GM12878 (cell line): ENCODE measurements at regions not wholly inside any gene's neighbourhood (a gene's known extent, or its start where the extent isn't known, plus 50 kb on each side); places are given as distances from the start of the nearest gene placed in this dataset.

Experiments used
- CREB1 ChIP-seq: IDR thresholded peaks from 2 replicates; pipeline ENCODE4 v1.6.1; 2012; ENCODE audit warnings: low read depth, mild to moderate bottlenecking, inconsistent platforms
- CREM ChIP-seq: IDR thresholded peaks from 2 replicates; pipeline ENCODE4 v1.6.1; 2014; ENCODE audit warnings: antibody characterized with exemption, low read depth
- DPF2 ChIP-seq: fragments of 450-650 bp; IDR thresholded peaks from 2 replicates; pipeline ENCODE4 v1.6.1; 2017; ENCODE audit warnings: mild to moderate bottlenecking
- EZH2 ChIP-seq: IDR thresholded peaks from 2 replicates; pipeline ENCODE4 v1.6.1; 2012; ENCODE audit warnings: low read depth, mild to moderate bottlenecking, control low read depth, inconsistent platforms, low read length, borderline replicate concordance; ENCODE audit not compliant: control insufficient read depth
- PAX8 ChIP-seq: fragments of 450-650 bp; IDR thresholded peaks from 2 replicates; pipeline ENCODE4 v1.6.1; 2017; ENCODE audit warnings: mild to moderate bottlenecking, moderate library complexity
- POLR2A ChIP-seq: IDR thresholded peaks from 2 replicates; pipeline ENCODE4 v1.6.1; 2011; ENCODE audit warnings: low read depth, mild to moderate bottlenecking, low read length
- RFX5 ChIP-seq: IDR thresholded peaks from 2 replicates; pipeline ENCODE4 v1.6.1; 2011; ENCODE audit warnings: low read depth, low read length, improper control_type of control experiment
- SP1 ChIP-seq: IDR thresholded peaks from one replicate; pipeline ENCODE4 v1.6.1; 2011; ENCODE audit warnings: low read depth, low read length
- SUPT20H ChIP-seq: IDR thresholded peaks from 2 replicates; pipeline ENCODE4 v1.6.1; 2011; ENCODE audit warnings: low read depth, mild to moderate bottlenecking, low read length, moderate library complexity, borderline replicate concordance; ENCODE audit not compliant: control insufficient read depth
- YY1 ChIP-seq: IDR thresholded peaks from 2 replicates; pipeline ENCODE4 v1.6.1; 2011; ENCODE audit warnings: low read depth, mild to moderate bottlenecking, low read length
- TF ChIP-seq, protein P1 (sequence below): IDR thresholded peaks from 2 replicates; pipeline ENCODE4 v1.6.1; 2012; ENCODE audit warnings: mild to moderate bottlenecking, low read depth, low read length
- TF ChIP-seq, protein P2 (sequence below): IDR thresholded peaks from 2 replicates; pipeline ENCODE4 v1.6.1; 2011; ENCODE audit warnings: mild to moderate bottlenecking, low read depth, low read length, moderate library complexity; ENCODE audit not compliant: insufficient replicate concordance
- TF ChIP-seq, protein P3 (sequence below), 3 experiments: IDR thresholded peaks in 2 of 3; conservative IDR thresholded peaks in 1 of 3; 2 replicates each; pipeline ENCODE4 v1.5.1; 2011; ENCODE audit warnings: low read depth in 3 of 3, low read length in 3 of 3, mild to moderate bottlenecking in 3 of 3, control low read depth in 2 of 3, moderate library complexity in 2 of 3, inconsistent platforms in 1 of 3, mixed read lengths in 1 of 3; ENCODE audit not compliant: control insufficient read depth in 2 of 3, insufficient read depth in 1 of 3; ENCODE audit errors: extremely low read depth in 1 of 3
- TF ChIP-seq, protein P4 (sequence below): fragments of 450-650 bp; IDR thresholded peaks from 2 replicates; pipeline ENCODE4 v1.6.1; 2017; ENCODE audit warnings: antibody characterized with exemption, mild to moderate bottlenecking, moderate library complexity

DNA sequence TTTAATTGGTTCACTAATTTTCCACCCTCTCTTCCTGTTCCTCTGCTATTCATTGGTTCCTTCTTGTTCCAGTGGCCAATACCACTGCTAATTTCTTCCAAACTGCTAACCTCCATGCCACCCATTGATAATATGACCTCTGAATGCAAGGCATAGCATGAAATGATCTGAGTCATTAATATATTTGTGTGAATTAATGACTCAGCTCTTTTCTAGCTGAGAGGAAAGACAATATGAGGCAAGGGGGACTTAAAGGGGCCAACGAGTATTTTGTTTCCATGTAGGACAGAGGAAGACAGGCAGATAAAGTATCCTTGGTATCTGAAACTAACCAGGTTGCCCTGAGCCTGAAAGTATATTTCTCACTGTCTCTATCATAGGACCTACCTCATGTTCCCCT is 154.3 kb upstream of the BRINP1 start:
- TF ChIP-seq, protein P1, sequence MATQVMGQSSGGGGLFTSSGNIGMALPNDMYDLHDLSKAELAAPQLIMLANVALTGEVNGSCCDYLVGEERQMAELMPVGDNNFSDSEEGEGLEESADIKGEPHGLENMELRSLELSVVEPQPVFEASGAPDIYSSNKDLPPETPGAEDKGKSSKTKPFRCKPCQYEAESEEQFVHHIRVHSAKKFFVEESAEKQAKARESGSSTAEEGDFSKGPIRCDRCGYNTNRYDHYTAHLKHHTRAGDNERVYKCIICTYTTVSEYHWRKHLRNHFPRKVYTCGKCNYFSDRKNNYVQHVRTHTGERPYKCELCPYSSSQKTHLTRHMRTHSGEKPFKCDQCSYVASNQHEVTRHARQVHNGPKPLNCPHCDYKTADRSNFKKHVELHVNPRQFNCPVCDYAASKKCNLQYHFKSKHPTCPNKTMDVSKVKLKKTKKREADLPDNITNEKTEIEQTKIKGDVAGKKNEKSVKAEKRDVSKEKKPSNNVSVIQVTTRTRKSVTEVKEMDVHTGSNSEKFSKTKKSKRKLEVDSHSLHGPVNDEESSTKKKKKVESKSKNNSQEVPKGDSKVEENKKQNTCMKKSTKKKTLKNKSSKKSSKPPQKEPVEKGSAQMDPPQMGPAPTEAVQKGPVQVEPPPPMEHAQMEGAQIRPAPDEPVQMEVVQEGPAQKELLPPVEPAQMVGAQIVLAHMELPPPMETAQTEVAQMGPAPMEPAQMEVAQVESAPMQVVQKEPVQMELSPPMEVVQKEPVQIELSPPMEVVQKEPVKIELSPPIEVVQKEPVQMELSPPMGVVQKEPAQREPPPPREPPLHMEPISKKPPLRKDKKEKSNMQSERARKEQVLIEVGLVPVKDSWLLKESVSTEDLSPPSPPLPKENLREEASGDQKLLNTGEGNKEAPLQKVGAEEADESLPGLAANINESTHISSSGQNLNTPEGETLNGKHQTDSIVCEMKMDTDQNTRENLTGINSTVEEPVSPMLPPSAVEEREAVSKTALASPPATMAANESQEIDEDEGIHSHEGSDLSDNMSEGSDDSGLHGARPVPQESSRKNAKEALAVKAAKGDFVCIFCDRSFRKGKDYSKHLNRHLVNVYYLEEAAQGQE = no peak
- TF ChIP-seq SUPT20H (no peak), CREM (no peak), RFX5 (no peak), DPF2 (no peak), SP1 (no peak), POLR2A (no peak), PAX8 (no peak), EZH2 (no peak), CREB1 (no peak), YY1 (no peak)
- TF ChIP-seq, protein P2, sequence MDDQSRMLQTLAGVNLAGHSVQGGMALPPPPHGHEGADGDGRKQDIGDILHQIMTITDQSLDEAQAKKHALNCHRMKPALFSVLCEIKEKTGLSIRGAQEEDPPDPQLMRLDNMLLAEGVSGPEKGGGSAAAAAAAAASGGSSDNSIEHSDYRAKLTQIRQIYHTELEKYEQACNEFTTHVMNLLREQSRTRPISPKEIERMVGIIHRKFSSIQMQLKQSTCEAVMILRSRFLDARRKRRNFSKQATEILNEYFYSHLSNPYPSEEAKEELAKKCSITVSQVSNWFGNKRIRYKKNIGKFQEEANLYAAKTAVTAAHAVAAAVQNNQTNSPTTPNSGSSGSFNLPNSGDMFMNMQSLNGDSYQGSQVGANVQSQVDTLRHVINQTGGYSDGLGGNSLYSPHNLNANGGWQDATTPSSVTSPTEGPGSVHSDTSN = no peak
- TF ChIP-seq, protein P3, sequence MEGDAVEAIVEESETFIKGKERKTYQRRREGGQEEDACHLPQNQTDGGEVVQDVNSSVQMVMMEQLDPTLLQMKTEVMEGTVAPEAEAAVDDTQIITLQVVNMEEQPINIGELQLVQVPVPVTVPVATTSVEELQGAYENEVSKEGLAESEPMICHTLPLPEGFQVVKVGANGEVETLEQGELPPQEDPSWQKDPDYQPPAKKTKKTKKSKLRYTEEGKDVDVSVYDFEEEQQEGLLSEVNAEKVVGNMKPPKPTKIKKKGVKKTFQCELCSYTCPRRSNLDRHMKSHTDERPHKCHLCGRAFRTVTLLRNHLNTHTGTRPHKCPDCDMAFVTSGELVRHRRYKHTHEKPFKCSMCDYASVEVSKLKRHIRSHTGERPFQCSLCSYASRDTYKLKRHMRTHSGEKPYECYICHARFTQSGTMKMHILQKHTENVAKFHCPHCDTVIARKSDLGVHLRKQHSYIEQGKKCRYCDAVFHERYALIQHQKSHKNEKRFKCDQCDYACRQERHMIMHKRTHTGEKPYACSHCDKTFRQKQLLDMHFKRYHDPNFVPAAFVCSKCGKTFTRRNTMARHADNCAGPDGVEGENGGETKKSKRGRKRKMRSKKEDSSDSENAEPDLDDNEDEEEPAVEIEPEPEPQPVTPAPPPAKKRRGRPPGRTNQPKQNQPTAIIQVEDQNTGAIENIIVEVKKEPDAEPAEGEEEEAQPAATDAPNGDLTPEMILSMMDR (IDR thresholded peaks at IDR 0.05 in 2 of 3, conservative IDR thresholded peaks at IDR 0.05 in 1 of 3; ENCODE audit: control insufficient read depth in 2 of 3, extremely low read depth in 1 of 3, insufficient read depth in 1 of 3, low read depth in 3 of 3, low read length in 3 of 3) = no peak
- TF ChIP-seq, protein P4, sequence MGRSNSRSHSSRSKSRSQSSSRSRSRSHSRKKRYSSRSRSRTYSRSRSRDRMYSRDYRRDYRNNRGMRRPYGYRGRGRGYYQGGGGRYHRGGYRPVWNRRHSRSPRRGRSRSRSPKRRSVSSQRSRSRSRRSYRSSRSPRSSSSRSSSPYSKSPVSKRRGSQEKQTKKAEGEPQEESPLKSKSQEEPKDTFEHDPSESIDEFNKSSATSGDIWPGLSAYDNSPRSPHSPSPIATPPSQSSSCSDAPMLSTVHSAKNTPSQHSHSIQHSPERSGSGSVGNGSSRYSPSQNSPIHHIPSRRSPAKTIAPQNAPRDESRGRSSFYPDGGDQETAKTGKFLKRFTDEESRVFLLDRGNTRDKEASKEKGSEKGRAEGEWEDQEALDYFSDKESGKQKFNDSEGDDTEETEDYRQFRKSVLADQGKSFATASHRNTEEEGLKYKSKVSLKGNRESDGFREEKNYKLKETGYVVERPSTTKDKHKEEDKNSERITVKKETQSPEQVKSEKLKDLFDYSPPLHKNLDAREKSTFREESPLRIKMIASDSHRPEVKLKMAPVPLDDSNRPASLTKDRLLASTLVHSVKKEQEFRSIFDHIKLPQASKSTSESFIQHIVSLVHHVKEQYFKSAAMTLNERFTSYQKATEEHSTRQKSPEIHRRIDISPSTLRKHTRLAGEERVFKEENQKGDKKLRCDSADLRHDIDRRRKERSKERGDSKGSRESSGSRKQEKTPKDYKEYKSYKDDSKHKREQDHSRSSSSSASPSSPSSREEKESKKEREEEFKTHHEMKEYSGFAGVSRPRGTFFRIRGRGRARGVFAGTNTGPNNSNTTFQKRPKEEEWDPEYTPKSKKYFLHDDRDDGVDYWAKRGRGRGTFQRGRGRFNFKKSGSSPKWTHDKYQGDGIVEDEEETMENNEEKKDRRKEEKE = no peak
